VCaP (cell line): ENCODE measurements at regions not wholly inside any gene's neighbourhood (a gene's known extent, or its start where the extent isn't known, plus 50 kb on each side); places are given as distances from the start of the nearest gene placed in this dataset.
"Not testable (repeated sequence)": the region's sequence is repeated elsewhere in the genome, so short reads cannot be mapped to it uniquely, and the experiment has no call there.

Experiments used
- H3K27ac ChIP-seq: fragments of 450-650 bp; 2 replicates; pipeline ENCODE4 v1.5.1; 2017
- CTCF ChIP-seq: fragments of 450-650 bp; conservative IDR thresholded peaks from 2 replicates; pipeline ENCODE4 v1.5.1; 2017; ENCODE audit warnings: mild to moderate bottlenecking, moderate library complexity

- no peak overlapping the region for H3K27ac ChIP-seq
- no peak for TF ChIP-seq CTCF
These were observed 210.0 kb downstream of the PLA2G4A start for GRCh38 chr1:187038784-187039183.

- no peak overlapping the region for H3K27ac ChIP-seq
- TF ChIP-seq CTCF = no peak
These were observed 212.4 kb downstream of the PLA2G4A start for GRCh38 chr1:187041104-187041503.

- no peak overlapping the region for H3K27ac ChIP-seq
- no peak; the same call in 1 of the 2 replicates for TF ChIP-seq CTCF
These were observed 213.8 kb downstream of the PLA2G4A start for GRCh38 chr1:187042538-187042937.

- H3K27ac ChIP-seq = not testable (repeated sequence)
These were observed 214.7 kb downstream of the PLA2G4A start for GRCh38 chr1:187043433-187043832.

GRCh38 chr1:187044411-187044810 is 215.7 kb downstream of the PLA2G4A start:
- H3K27ac ChIP-seq = no peak overlapping the region
- TF ChIP-seq CTCF = no peak

- H3K27ac ChIP-seq = no peak overlapping the region
- no peak for TF ChIP-seq CTCF
These were observed 216.6 kb downstream of the PLA2G4A start for GRCh38 chr1:187045371-187045770.

GRCh38 chr1:187046293-187046692 is 217.5 kb downstream of the PLA2G4A start:
- H3K27ac ChIP-seq = no peak overlapping the region
- TF ChIP-seq CTCF = no peak

- no peak for TF ChIP-seq CTCF
- no peak overlapping the region for H3K27ac ChIP-seq
These were observed 218.5 kb downstream of the PLA2G4A start for GRCh38 chr1:187047298-187047697.
